Spleen (tissue), 7 donors: ENCODE measurements at regions not wholly inside any gene's neighbourhood (a gene's known extent, or its start where the extent isn't known, plus 50 kb on each side); places are given as distances from the start of the nearest gene placed in this dataset.

Experiments used
- POLR2A ChIP-seq, 3 donors: fragments of 450-650 bp; IDR thresholded peaks; one replicate each; pipeline ENCODE4 v1.5.1; 2017; ENCODE audit warnings: antibody characterized with exemption in 3 of 3, mild to moderate bottlenecking in 1 of 3
- TF ChIP-seq, protein P1 (sequence below), 11 experiments: fragments of 200-600 bp in 7 of 11; fragments of 450-650 bp in 4 of 11; sonication (generic) in 4 of 11; IDR thresholded peaks in 8 of 11; conservative IDR thresholded peaks in 3 of 11; 1 replicate in 7 of 11; 2 replicates in 4 of 11; pipeline versions ENCODE4 v1.4.0 to v1.8.0; 2016 to 2021; ENCODE audit warnings: antibody characterized with exemption in 11 of 11, inconsistent platforms in 4 of 11, mild to moderate bottlenecking in 1 of 11
- donor health status: DM: no; HTN: no; CAD: no; lungs with moderate emphysema.
- donor health status: DM: no; HTN: no; CAD: no.
- donor health status: DM: no; HTN: no; CAD: no.

GRCh38 chr2:13942111-13942510, 690.4 kb upstream of the LRATD1 start:
- TF ChIP-seq, protein P1, sequence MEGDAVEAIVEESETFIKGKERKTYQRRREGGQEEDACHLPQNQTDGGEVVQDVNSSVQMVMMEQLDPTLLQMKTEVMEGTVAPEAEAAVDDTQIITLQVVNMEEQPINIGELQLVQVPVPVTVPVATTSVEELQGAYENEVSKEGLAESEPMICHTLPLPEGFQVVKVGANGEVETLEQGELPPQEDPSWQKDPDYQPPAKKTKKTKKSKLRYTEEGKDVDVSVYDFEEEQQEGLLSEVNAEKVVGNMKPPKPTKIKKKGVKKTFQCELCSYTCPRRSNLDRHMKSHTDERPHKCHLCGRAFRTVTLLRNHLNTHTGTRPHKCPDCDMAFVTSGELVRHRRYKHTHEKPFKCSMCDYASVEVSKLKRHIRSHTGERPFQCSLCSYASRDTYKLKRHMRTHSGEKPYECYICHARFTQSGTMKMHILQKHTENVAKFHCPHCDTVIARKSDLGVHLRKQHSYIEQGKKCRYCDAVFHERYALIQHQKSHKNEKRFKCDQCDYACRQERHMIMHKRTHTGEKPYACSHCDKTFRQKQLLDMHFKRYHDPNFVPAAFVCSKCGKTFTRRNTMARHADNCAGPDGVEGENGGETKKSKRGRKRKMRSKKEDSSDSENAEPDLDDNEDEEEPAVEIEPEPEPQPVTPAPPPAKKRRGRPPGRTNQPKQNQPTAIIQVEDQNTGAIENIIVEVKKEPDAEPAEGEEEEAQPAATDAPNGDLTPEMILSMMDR (IDR thresholded peaks at IDR 0.05 in 8 of 11, conservative IDR thresholded peaks at IDR 0.05 in 3 of 11), result no peak
- TF ChIP-seq POLR2A (IDR thresholded peaks at IDR 0.05), result no peak
